IPS-18c (cell line): ENCODE measurements at regions not wholly inside any gene's neighbourhood (a gene's known extent, or its start where the extent isn't known, plus 50 kb on each side); places are given as distances from the start of the nearest gene placed in this dataset.

Experiments used
- H3K4me3 ChIP-seq: 2 replicates; pipeline ENCODE4 v1.7.0; 2013; ENCODE audit warnings: low read depth, mild to moderate bottlenecking, low read length, moderate library complexity; ENCODE audit not compliant: insufficient read depth
- H3K9me3 ChIP-seq: one replicate; pipeline ENCODE4 v1.6.1; 2013; ENCODE audit warnings: mild to moderate bottlenecking, low read length, moderate library complexity; ENCODE audit not compliant: control insufficient read depth, insufficient read depth

GRCh38 chr12:108000111-108000510 is 129.0 kb upstream of the WSCD2 start:
- Histone ChIP-seq H3K9me3 (no peaks in the 10 kb centered on the region), H3K4me3 (no peak overlapping the region)

- H3K9me3 ChIP-seq = no peaks in the 10 kb centered on the region
- H3K4me3 ChIP-seq = no peak overlapping the region
These were observed 124.8 kb upstream of the WSCD2 start for GRCh38 chr12:108004319-108004718.

GRCh38 chr12:108008163-108008905 is 120.8 kb upstream of the WSCD2 start:
- no peak overlapping the region for H3K4me3 ChIP-seq
- no peaks in the 10 kb centered on the region for H3K9me3 ChIP-seq

GRCh38 chr12:108009442-108010070 is 119.5 kb upstream of the WSCD2 start:
- Histone ChIP-seq H3K9me3 (no peaks in the 10 kb centered on the region), H3K4me3 (no peak overlapping the region)

- no peak overlapping the region for H3K4me3 ChIP-seq
These were observed 113.0 kb upstream of the WSCD2 start for GRCh38 chr12:108016022-108016564.

GRCh38 chr12:108017472-108018057 is 111.5 kb upstream of the WSCD2 start:
- Histone ChIP-seq H3K9me3 (no peaks in the 10 kb centered on the region), H3K4me3 (no peak overlapping the region)

More at GRCh38 chr12:108016022-108016564, 113.0 kb upstream of the WSCD2 start:
- H3K9me3 ChIP-seq = no peaks in the 10 kb centered on the region

GRCh38 chr12:108019862-108020261 is 109.2 kb upstream of the WSCD2 start:
- peaks cover 2% of the 10 kb centered on the region for H3K9me3 ChIP-seq
- H3K4me3 ChIP-seq = no peak overlapping the region

- Histone ChIP-seq H3K4me3 (no peak overlapping the region), H3K9me3 (peaks cover 2% of the 10 kb centered on the region)
These were observed 107.9 kb upstream of the WSCD2 start for GRCh38 chr12:108021141-108021540.

- Histone ChIP-seq H3K9me3 (peaks cover 2% of the 10 kb centered on the region), H3K4me3 (no peak overlapping the region)
These were observed 107.1 kb upstream of the WSCD2 start for GRCh38 chr12:108021949-108022522.

- no peaks in the 10 kb centered on the region for H3K9me3 ChIP-seq
These were observed 99.8 kb upstream of the WSCD2 start for GRCh38 chr12:108029051-108029835.

GRCh38 chr12:108033090-108033489 is 96.0 kb upstream of the WSCD2 start:
- no peaks in the 10 kb centered on the region for H3K9me3 ChIP-seq
- no peak overlapping the region for H3K4me3 ChIP-seq

More at GRCh38 chr12:108029051-108029835, 99.8 kb upstream of the WSCD2 start:
- H3K4me3 ChIP-seq = no peak overlapping the region

GRCh38 chr12:108035372-108035771 is 93.7 kb upstream of the WSCD2 start:
- Histone ChIP-seq H3K4me3 (no peak overlapping the region), H3K9me3 (no peaks in the 10 kb centered on the region)

GRCh38 chr12:108037960-108038359 is 91.1 kb upstream of the WSCD2 start:
- H3K9me3 ChIP-seq = no peaks in the 10 kb centered on the region
- H3K4me3 ChIP-seq = no peak overlapping the region

- H3K9me3 ChIP-seq = no peaks in the 10 kb centered on the region
- no peak overlapping the region for H3K4me3 ChIP-seq
These were observed 89.3 kb upstream of the WSCD2 start for GRCh38 chr12:108039794-108040193.

- Histone ChIP-seq H3K9me3 (no peaks in the 10 kb centered on the region), H3K4me3 (no peak overlapping the region)
These were observed 88.1 kb upstream of the WSCD2 start for GRCh38 chr12:108040947-108041346.

GRCh38 chr12:108043286-108043685 is 85.8 kb upstream of the WSCD2 start:
- Histone ChIP-seq H3K4me3 (no peak overlapping the region), H3K9me3 (no peaks in the 10 kb centered on the region)
